ENCODE measurements at regions not wholly inside any gene's neighbourhood (a gene's known extent, or its start where the extent isn't known, plus 50 kb on each side); places are given as distances from the start of the nearest gene placed in this dataset.

DNA sequence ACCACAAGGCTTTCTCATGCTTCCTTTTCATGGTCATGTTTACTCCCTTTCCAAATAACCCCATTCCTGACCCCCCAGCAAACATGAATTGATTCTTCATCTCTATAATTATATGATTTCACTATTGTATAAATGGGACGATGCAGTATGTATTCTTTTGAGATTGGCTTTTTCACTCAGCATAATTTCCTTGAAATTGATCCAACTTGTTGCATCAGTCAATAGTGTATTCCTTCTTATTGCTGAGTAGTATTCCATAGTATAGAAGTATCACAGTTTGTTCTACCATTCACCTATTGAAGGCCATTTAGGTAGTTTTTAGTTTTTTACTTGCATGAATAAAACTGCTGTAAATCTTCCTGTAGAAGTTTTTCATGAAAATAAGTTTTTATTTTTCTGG is 264.7 kb downstream of the BAMBI start:
- no peak for DNase-seq (ENCODE audit: low read depth)
- H3K4me3 ChIP-seq (ENCODE audit: low read depth, low read length), result no peak overlapping the region
- TF ChIP-seq, protein P1, sequence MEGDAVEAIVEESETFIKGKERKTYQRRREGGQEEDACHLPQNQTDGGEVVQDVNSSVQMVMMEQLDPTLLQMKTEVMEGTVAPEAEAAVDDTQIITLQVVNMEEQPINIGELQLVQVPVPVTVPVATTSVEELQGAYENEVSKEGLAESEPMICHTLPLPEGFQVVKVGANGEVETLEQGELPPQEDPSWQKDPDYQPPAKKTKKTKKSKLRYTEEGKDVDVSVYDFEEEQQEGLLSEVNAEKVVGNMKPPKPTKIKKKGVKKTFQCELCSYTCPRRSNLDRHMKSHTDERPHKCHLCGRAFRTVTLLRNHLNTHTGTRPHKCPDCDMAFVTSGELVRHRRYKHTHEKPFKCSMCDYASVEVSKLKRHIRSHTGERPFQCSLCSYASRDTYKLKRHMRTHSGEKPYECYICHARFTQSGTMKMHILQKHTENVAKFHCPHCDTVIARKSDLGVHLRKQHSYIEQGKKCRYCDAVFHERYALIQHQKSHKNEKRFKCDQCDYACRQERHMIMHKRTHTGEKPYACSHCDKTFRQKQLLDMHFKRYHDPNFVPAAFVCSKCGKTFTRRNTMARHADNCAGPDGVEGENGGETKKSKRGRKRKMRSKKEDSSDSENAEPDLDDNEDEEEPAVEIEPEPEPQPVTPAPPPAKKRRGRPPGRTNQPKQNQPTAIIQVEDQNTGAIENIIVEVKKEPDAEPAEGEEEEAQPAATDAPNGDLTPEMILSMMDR (IDR thresholded peaks at IDR 0.05; ENCODE audit: low read depth, low read length, missing control alignments), result no peak

DNA sequence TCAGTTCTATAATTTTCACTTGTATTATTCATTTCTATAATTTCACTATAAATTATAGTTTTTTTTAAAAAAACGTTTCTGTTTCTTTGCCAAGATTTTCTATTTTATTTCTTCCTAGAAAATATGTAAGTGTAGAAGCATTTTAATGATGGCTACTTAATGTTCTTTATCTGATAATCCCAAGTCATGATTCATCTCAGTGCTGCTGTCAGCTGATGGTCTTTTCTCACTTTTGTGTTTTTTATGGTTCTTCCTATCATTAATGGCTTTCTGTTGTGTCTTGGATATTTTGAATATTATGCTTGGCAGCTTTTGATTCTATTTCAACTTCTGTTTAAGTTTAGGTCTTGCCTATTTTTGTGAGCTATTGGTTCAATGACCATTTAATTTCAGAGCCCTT is 268.6 kb downstream of the BAMBI start:
- TF ChIP-seq, protein P1 (IDR thresholded peaks at IDR 0.05; ENCODE audit: low read depth, low read length, missing control alignments), result no peak
- no peak for DNase-seq (ENCODE audit: low read depth)
- H3K4me3 ChIP-seq (ENCODE audit: low read depth, low read length), result no peak overlapping the region

DNA sequence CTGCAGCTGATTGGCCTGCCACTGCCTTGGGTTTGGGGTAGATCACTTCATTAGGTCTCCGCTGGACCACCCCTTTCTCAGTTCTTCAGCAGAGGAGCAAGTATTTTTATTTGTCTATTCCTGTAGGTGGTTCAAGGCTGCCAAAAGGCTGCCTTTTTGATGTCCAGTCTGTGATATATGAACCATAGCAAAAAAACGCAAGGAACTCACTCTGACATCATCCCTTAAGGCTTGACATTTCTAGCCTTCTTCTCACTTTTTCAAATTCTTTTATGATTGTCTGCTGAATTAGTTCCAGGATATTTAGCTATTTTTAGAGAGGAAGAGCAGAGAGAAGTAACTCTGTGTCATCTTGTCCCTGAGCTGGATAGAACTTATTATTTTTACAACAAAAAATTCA is 269.2 kb downstream of the BAMBI start:
- no peak overlapping the region for H3K4me3 ChIP-seq (ENCODE audit: low read depth, low read length)
- DNase-seq (ENCODE audit: low read depth), result no peak
- TF ChIP-seq, protein P1 (IDR thresholded peaks at IDR 0.05; ENCODE audit: low read depth, low read length, missing control alignments), result no peak

DNA sequence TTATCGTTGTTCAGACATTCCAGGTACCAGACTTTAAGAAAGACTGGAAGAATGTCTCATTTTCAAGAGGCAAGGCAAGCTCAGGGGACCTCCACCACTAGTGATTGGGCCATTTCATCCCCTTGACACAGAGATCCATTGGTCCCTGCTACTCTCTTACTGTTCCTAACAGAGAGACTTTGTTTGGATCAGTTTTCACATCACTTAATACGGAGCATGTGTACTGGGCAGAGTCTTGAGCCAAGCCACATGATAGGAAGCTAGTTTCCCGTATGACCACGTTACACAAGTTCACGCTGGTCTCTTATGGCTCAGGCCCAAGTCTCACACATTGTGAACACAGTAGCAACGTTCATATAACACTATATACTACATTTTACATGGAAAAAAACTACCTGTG is 269.9 kb downstream of the BAMBI start:
- TF ChIP-seq, protein P1 (IDR thresholded peaks at IDR 0.05; ENCODE audit: low read depth, low read length, missing control alignments), result no peak
- H3K4me3 ChIP-seq (ENCODE audit: low read depth, low read length), result no peak overlapping the region
- DNase-seq (ENCODE audit: low read depth), result no peak

DNA sequence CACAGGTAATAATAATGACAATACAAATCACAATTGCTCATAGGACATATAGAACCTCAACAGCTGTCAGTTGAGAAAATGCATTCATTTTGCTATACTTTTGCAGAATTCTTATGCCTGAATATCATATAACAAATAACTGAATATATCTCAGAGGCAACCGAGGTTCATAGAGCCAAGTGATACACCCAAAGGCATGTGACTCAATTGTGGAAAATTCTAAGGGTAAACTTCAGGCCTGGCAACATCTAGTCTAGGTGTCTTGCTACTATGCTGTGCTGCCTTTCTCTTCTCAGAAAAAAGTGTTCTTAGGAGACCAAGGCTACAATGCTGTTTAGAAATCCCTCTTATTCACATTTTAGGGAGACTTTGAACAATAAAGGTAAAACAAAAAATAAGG is 270.7 kb downstream of the BAMBI start:
- TF ChIP-seq, protein P1 (IDR thresholded peaks at IDR 0.05; ENCODE audit: low read depth, low read length, missing control alignments), result no peak
- H3K4me3 ChIP-seq (ENCODE audit: low read depth, low read length), result no peak overlapping the region
- no peak for DNase-seq (ENCODE audit: low read depth)

DNA sequence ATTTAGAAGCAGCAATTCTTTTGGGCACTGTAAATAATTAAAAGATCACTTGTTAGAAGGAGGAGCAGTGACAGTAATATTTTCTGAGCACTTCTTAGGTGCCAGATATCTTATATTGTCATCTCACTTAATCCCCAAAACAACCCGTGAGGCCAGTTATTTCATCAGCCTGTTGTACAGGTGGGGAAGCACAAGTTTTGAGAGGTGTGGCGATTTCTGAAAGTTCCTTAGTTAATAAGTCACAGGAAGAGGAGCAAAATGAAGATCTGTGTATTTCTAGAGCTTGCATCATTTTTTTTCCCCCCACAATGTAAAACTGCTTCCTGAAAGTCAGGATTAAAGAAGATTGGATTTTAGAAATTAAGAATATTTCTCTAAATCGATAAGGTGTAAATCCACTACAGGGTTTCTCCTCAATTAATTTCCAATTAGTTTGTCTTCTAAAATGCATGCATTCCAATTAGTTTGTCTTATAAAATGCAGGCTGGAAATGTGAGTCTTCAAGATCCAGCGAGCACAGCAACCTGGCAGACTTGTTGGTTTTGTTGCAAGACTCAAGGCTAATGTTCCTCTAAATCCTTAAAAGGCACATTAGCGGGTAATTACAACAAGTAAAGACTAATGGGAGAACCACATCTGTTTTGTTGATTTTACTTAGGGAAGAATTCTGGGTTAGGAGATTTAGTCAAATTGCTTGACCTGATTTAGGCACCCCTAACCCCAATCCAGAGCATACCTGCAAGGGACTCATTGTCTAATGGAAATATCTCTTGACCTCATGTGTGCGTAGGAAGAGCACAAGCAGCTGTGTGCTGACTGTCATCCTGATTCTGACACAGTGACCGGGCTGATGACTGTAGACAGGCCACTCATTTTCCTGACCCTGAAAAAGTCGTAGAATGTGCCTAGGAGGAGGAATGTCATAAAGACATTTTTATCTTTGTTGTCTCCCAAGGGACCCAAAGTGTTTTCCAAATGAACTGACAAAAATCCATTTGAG is 272.0 kb downstream of the BAMBI start:
- no peak overlapping the region for H3K4me3 ChIP-seq (ENCODE audit: low read depth, low read length)
- TF ChIP-seq, protein P1 (IDR thresholded peaks at IDR 0.05; ENCODE audit: low read depth, low read length, missing control alignments), result no peak
- no peak for DNase-seq (ENCODE audit: low read depth)
